ENCODE measurements at regions not wholly inside any gene's neighbourhood (a gene's known extent, or its start where the extent isn't known, plus 50 kb on each side); places are given as distances from the start of the nearest gene placed in this dataset.

GRCh38 chr4:174047363-174047762 is 236.1 kb downstream of the FBXO8 start:
- TF ChIP-seq CTCF (IDR thresholded peaks at IDR 0.05; ENCODE audit: insufficient read depth, low read length) (no peak), REST (IDR thresholded peaks at IDR 0.05; ENCODE audit: insufficient replicate concordance, low read depth) (no peak)

Data from HL-60 (cell line).